Right atrium auricular region (tissue), 2 donors: ENCODE measurements at regions not wholly inside any gene's neighbourhood (a gene's known extent, or its start where the extent isn't known, plus 50 kb on each side); places are given as distances from the start of the nearest gene placed in this dataset.

Experiments used
- DNase-seq: peaks from one replicate; pipeline ENCODE4 v3.0.0-alpha.2; 2019; ENCODE audit warnings: low spot score
- H3K27ac ChIP-seq, 2 donors: fragments of 200-600 bp; sonication (generic); 1 replicate in 1 of 2; 2 replicates in 1 of 2; pipeline ENCODE4 v1.5.1; 2016 to 2019
- H3K27me3 ChIP-seq, 2 donors: fragments of 200-600 bp; sonication (generic); one replicate each; pipeline versions ENCODE4 v1.5.1 to v1.6.0; 2017 to 2019
- H3K36me3 ChIP-seq: fragments of 200-600 bp; sonication (generic); one replicate; pipeline ENCODE4 v1.5.1; 2016
- H3K4me1 ChIP-seq, 2 donors: fragments of 200-600 bp; sonication (generic); one replicate each; pipeline versions ENCODE4 v1.5.1 to v1.6.0; 2017 to 2019
- H3K4me3 ChIP-seq, 2 donors: fragments of 200-600 bp; sonication (generic); 1 replicate in 1 of 2; 2 replicates in 1 of 2; pipeline ENCODE4 v1.5.1; 2017 to 2019; ENCODE audit warnings: mild to moderate bottlenecking in 1 of 2, moderate library complexity in 1 of 2
- H3K9me3 ChIP-seq, 2 donors: fragments of 200-600 bp; sonication (generic); one replicate each; pipeline ENCODE4 v1.5.1; 2019
- TF ChIP-seq, protein P1 (sequence below), 2 donors: fragments of 200-600 bp; sonication (generic); IDR thresholded peaks; one replicate each; pipeline ENCODE4 v1.5.1; 2019; ENCODE audit warnings: antibody characterized with exemption in 2 of 2

GRCh38 chr5:68554571-68555279 is 339.2 kb downstream of the PIK3R1 start:
- TF ChIP-seq, protein P1, sequence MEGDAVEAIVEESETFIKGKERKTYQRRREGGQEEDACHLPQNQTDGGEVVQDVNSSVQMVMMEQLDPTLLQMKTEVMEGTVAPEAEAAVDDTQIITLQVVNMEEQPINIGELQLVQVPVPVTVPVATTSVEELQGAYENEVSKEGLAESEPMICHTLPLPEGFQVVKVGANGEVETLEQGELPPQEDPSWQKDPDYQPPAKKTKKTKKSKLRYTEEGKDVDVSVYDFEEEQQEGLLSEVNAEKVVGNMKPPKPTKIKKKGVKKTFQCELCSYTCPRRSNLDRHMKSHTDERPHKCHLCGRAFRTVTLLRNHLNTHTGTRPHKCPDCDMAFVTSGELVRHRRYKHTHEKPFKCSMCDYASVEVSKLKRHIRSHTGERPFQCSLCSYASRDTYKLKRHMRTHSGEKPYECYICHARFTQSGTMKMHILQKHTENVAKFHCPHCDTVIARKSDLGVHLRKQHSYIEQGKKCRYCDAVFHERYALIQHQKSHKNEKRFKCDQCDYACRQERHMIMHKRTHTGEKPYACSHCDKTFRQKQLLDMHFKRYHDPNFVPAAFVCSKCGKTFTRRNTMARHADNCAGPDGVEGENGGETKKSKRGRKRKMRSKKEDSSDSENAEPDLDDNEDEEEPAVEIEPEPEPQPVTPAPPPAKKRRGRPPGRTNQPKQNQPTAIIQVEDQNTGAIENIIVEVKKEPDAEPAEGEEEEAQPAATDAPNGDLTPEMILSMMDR (IDR thresholded peaks at IDR 0.05): no peak
- Histone ChIP-seq H3K9me3 (peaks cover 0 to 5% of the 10 kb centered on the region in 2 donors), H3K36me3 (no peaks in the 10 kb centered on the region), H3K4me1 (no peaks in the 10 kb centered on the region), H3K27me3 (no peaks in the 10 kb centered on the region), H3K4me3 (no peak overlapping the region), H3K27ac (no peak overlapping the region)
- DNase-seq: no peak

DNA sequence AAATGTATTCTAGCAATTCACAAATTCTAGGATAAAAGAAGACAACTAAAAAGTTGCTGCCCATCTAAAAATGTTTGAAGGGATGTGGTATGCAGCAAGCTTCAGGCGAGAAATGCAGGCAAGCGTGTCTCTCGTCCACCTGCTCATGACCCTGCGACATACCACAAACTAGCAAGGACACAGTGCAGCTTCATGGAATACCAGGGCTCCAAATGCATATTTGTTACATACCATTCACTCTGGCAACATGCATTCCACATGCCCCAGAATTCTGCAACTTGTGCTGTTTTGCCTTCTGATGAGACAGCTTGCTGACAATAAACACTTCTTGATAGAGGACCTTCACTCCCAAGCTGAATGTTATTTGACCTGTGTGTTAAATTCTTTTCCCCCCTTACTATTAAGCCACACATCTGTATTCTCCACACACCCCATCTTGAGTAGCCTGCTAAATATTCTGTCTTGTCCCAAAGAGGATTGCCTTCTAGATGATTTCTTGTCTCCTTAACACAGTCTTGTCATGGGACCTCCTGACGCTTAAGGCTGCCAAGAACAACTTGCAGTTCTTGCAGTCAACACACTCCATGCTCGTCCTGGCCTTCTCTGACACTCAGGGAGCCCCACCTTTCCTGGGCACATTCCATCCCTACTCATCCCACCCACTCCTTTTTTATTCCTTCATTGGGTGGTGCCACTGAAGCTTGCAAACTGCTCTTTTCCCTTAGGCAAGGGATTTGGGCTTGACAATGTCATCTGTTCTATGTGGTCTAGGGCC is 340.5 kb downstream of the PIK3R1 start:
- Histone ChIP-seq H3K27ac (no peak overlapping the region), H3K9me3 (peaks cover 0 to 5% of the 10 kb centered on the region in 2 donors), H3K27me3 (no peaks in the 10 kb centered on the region), H3K4me1 (no peaks in the 10 kb centered on the region), H3K4me3 (no peak overlapping the region), H3K36me3 (no peaks in the 10 kb centered on the region)
- TF ChIP-seq, protein P1 (IDR thresholded peaks at IDR 0.05): no peak
- no peak for DNase-seq

DNA sequence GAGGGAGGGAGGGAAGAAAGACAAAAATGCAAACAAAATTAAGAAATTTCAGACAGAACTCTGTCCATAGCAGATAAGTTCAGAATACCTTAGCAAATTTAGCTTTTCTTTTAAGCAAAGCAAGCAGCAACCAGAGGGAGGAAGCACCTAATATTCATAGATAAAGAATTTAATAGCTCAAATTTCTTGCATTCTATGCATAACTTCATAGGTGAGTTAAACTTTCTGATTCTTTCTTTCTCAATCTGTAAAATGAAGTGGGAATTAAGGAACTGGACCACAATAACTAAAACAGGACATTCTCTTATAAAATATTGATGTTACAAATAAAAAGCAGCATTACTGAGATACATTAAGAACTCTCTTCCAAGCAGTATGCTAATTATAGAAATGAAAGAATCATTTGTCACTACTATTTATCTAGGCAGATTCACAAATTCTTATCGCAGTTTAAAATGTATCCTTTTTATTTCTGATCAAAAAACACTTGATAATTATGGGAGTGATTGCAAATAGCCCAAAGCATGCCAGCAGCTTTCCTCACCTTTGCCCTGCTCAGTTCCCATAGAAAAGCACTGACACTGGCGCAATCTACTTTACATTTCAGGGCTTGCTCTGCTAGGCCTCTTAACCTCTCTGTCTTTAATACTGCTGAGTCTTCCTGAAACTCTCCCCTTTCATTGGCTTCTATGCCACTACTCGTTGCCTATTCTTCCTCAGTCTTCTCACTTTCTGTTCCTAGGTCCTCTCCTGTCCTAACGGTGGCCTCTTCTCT is 341.8 kb downstream of the PIK3R1 start:
- TF ChIP-seq, protein P1 (IDR thresholded peaks at IDR 0.05): no peak
- H3K27ac ChIP-seq: no peak overlapping the region
- H3K4me3 ChIP-seq: no peak overlapping the region
- no peaks in the 10 kb centered on the region for H3K36me3 ChIP-seq
- H3K9me3 ChIP-seq: peaks cover 0 to 5% of the 10 kb centered on the region in 2 donors
- no peaks in the 10 kb centered on the region for H3K27me3 ChIP-seq
- DNase-seq: no peak
- peaks cover 0 to 3% of the 10 kb centered on the region in 2 donors for H3K4me1 ChIP-seq

- Histone ChIP-seq H3K27ac (no peak overlapping the region), H3K4me3 (no peak overlapping the region)
- DNase-seq: no peak
These were observed 346.8 kb downstream of the PIK3R1 start for GRCh38 chr5:68562308-68562707.

DNA sequence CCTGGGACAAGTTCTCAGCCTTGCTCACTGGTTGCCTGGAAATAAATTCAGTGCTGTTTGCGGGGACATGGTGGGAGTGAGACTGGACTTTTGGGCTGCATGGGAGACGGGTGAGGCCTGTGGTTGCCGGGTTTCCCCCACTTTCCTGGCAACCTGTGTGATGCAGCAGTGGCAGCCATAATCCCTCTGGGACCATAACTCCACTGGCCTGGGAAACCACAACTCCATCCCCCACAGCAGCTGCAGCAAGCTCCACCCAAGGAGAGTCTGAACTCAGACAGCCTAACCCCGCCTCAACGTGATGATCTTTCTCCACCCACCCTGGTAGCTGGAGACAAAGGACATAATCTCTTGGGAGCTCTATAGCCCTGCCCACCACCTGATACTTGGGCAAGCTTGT is 349.9 kb downstream of the PIK3R1 start:
- Histone ChIP-seq H3K36me3 (no peaks in the 10 kb centered on the region), H3K27me3 (no peaks in the 10 kb centered on the region), H3K27ac (no peak overlapping the region), H3K4me3 (no peak overlapping the region), H3K4me1 (peaks cover 0 to 3% of the 10 kb centered on the region in 2 donors), H3K9me3 (peaks cover 0 to 12% of the 10 kb centered on the region in 2 donors)
- TF ChIP-seq, protein P1 (IDR thresholded peaks at IDR 0.05): no peak
- no peak for DNase-seq

More at GRCh38 chr5:68562308-68562707, 346.8 kb downstream of the PIK3R1 start:
- TF ChIP-seq, protein P1 (IDR thresholded peaks at IDR 0.05): no peak
- Histone ChIP-seq H3K27me3 (no peaks in the 10 kb centered on the region), H3K9me3 (peaks cover 0 to 17% of the 10 kb centered on the region in 2 donors), H3K36me3 (no peaks in the 10 kb centered on the region), H3K4me1 (peaks cover 0 to 3% of the 10 kb centered on the region in 2 donors)
